Loucy (cell line): ENCODE measurements at regions not wholly inside any gene's neighbourhood (a gene's known extent, or its start where the extent isn't known, plus 50 kb on each side); places are given as distances from the start of the nearest gene placed in this dataset.

Experiments used
- CTCF ChIP-seq: fragments of 200-600 bp; sonication (generic); conservative IDR thresholded peaks from 2 replicates; pipeline ENCODE4 v1.5.1; 2014; ENCODE audit warnings: mild to moderate bottlenecking, antibody characterized with exemption, low read length
- EZH2phosphoT487 ChIP-seq: fragments of 200-600 bp; IDR thresholded peaks from 2 replicates; pipeline ENCODE4 v1.6.1; 2018; ENCODE audit warnings: antibody characterized with exemption, mild to moderate bottlenecking, moderate library complexity, borderline replicate concordance

GRCh38 chr10:45198486-45199204 is 116.8 kb downstream of the OR13A1 start:
- TF ChIP-seq CTCF = no peak
- TF ChIP-seq EZH2phosphoT487 = no peak
